IPS-NIHi11 (cell line): ENCODE measurements at regions not wholly inside any gene's neighbourhood (a gene's known extent, or its start where the extent isn't known, plus 50 kb on each side); places are given as distances from the start of the nearest gene placed in this dataset.

Experiments
- DNase-seq: peaks from one replicate; pipeline ENCODE4 v3.0.0; 2012; ENCODE audit warnings: mixed read lengths, low spot score

- no peak for DNase-seq
These were observed 114.8 kb downstream of the MSX2 start for GRCh38 chr5:174839196-174839595.

DNA sequence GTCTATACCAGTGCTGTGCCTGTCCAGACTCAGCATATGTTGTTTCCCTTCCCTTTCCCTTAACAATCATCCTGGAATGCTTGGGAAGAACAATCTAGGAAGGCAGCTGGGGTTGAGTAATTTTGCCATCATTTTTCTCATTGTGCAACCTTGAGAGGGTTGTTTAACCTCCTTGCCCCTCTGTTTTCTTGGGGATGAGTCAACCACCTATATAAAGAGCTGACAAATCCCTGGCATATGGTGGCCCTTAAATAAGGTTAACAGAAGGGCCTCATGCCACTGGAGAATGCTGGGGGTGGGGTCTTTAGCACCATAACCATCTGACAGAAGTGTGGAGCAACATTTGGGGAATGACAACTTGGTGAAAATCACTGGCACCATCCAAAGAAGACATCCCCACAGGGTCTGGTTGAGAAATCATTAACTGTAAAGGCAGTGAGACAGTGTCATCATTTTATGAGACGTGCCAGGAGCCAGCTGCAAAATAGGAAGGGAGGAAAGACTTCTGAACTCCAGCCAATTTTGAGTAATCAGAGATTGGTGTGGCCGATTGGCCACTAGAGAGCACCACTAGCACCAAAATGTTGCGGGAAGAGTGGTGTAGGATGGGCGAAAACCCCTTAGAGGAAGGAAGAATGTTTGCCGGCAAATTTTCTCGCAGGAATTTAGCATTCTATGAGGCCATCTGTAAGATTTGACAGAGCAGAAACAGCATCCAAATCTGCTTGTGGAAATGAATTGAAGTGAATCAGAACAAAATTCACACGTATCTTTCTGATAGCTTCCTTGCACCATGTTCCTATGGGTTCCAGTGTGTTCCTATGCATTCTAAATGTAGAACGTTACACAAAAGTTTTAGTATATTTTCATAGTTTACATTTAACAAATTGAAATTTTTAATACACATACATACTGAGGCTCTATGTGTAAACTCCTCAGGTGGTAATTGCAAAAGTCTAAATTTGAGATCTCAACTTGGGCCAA is 113.8 kb downstream of the MSX2 start:
- peak; percentile 60 for DNase-seq

GRCh38 chr5:174834081-174834480 is 109.7 kb downstream of the MSX2 start:
- no peak for DNase-seq

DNA sequence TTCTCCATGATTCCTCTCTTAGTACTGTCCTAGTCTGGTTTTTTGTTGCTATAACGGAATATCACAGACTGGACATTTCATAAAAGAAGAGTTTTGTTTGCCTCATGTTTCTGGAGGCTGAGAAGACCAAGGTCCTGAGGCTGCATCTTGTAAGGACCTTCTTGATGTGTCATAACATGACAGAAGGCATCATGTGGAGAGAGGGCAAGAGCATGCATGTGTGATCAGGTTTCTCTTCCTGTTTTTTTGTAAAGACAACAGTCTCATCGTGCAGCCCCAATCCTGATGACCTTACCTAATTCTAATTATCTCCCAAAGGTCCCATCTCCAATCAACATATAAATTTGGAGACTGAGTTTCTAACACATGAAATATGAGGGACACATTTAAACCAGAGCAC is 108.4 kb downstream of the MSX2 start:
- DNase-seq, result no peak

GRCh38 chr5:174832025-174832424 is 107.6 kb downstream of the MSX2 start:
- no peak for DNase-seq

DNA sequence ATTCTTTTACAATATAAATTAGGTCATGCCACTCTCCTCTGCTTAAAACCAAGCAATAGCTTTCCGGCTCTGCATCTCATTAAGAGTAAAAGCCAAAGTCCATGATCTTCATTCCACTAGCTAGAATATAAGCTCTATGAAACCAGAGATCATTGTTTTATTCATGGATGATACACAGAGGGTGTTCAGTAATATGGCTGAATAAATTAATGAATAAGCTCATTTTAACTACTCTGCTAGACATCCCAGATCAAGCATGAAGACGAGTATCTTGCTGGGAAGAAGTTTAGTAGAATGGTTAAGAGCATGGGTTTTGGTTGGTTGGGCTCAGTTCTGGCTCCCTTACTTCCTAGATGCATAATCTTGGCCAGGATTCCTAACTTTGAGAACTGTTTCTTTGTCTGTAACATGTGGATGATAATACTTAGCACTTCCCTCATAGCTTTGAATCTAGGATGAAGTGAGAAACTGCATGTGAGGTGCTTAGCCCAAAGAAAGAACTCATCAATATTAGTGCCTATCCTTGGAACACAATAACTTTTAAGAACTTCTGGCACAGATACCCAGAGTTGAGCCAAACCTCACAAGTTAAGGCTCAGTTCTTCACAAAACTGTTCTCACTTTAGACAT is 106.8 kb downstream of the MSX2 start:
- DNase-seq, result no peak

DNA sequence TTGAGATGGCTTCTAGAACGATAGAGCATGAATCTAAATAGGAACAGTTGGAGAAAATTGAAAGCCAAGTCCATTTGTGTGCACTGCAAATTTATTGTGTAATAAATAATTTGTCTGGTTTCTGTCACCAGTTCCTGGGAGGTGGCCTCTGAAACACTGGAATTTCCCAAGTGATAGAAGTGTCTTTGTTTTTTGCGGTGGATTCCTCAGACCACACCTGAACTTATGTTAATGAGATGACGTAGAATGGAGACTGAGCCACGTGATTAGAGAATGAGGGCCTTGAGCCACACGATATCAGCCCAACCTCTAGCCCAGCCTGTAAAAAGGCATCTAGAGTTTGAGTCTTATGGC is 105.1 kb downstream of the MSX2 start:
- no peak for DNase-seq

- no peak for DNase-seq
These were observed 104.6 kb downstream of the MSX2 start for GRCh38 chr5:174828804-174829510.

DNA sequence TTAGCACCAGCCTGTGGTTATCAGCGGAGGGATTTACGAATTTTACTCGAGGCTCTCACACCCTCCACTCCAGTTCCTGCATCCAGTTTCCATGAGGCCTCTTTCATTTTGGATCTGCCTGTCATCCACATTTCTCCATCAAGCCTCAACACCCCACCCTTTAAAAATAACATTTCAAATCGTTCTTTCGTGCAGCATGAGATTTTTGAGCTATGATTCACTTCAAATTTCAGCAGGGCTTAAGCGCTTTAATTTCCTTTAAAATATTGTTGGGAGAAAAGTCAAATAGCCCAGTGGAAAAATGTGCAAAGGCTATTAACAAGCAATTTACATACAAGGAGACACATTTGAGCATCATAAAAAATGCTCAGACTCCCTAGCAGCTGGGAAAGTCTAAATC is 103.2 kb downstream of the MSX2 start:
- DNase-seq, result no peak

DNA sequence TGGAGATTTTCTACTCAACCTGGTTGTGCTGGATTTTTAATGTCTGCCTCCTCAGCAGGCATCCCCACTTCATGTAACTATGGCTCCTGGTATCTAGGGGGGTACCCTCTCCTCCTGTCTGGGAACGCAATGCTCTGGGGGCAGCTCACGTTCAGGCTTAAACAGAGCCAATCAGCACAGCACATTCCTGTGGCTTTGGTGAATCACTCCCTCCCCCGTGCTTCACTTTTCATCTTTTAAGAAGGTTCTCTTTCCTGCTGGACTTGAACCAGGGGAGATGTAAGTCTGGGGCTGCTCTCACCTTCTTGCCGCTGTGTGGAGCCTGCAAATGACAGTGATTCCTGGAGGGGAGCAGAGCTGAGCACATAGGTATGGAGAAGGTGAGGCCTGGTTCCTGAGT is 101.2 kb downstream of the MSX2 start:
- no peak for DNase-seq

DNA sequence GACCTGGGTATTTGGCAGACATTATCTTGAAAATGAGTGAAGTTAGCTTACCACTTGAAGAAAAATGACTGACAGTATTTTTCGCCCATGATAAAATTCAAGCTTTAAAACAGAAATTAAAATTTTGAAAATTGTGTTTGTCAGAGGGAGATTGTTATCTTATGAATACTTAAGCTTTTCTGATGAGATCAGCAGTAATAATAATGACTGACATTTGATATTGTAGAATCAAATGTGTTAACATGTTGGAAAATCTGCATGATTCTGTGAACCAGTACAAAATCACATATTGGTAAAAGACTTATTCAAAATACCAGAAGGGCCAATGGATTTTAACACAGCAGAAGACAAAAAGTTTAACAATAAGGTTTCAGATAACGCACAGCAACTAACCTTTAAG is 94.0 kb downstream of the MSX2 start:
- no peak for DNase-seq

GRCh38 chr5:174817610-174818009 is 93.2 kb downstream of the MSX2 start:
- DNase-seq, result no peak

- peak; percentile 21 for DNase-seq
These were observed 92.5 kb downstream of the MSX2 start for GRCh38 chr5:174816858-174817257.

DNA sequence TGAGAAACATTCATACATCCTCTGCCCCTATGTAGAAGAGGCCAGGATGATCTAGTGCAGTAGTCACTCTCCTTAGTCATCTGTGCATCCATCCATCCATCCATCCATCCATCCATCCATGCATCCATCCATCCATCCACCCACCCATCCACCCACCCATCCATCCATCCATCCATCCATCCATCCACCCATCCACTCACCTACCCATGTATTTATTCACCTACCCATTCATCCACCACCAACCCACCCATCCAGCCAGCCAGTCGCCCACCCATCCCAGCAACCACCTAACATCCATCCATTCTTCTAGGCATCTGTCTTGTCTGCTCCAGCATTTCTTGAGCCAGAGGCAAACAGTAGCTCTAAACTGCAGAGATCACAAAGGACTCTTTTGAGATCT is 87.1 kb downstream of the MSX2 start:
- no peak for DNase-seq

GRCh38 chr5:174810796-174811195 is 86.4 kb downstream of the MSX2 start:
- DNase-seq, result no peak

GRCh38 chr5:174807471-174807870 is 83.1 kb downstream of the MSX2 start:
- no peak for DNase-seq

GRCh38 chr5:174806729-174807128 is 82.3 kb downstream of the MSX2 start:
- no peak for DNase-seq

- DNase-seq, result no peak
These were observed 77.4 kb downstream of the MSX2 start for GRCh38 chr5:174801798-174802197.

- DNase-seq, result no peak
These were observed 76.1 kb downstream of the MSX2 start for GRCh38 chr5:174800435-174800834.

- no peak for DNase-seq
These were observed 74.7 kb downstream of the MSX2 start for GRCh38 chr5:174799121-174799520.

- DNase-seq, result no peak
These were observed 74.2 kb downstream of the MSX2 start for GRCh38 chr5:174798551-174798951.

DNA sequence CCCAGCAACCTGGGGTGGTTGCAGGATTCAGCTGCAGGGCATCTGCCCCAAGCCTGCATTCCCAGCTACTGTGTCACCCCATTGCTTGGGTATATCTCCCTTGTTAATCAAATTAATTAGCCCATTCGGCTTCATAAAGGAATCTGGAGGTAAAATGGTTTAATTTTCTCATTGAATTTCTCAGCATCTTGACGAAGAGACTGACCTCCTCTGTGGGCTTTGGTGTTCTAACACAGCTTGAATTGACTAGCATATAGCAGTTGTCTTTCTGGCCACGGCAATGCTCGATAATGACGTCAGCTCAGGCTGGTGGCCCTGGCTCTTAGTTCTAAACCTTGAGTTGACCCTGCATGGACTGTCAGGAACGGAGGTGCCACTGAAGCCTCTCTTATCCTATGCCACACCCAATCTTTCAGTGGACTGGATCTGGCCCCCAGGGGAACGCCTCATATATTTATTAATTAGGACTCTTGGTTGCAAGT is 72.4 kb downstream of the MSX2 start:
- DNase-seq, result no peak
